ENCODE measurements at regions not wholly inside any gene's neighbourhood (a gene's known extent, or its start where the extent isn't known, plus 50 kb on each side); places are given as distances from the start of the nearest gene placed in this dataset.

- no peak for ATAC-seq (ENCODE audit: low FRiP score in 2 of 2)
- no peaks in the 10 kb centered on the region for H3K27me3 ChIP-seq
- TF ChIP-seq POLR2A (IDR thresholded peaks at IDR 0.05): no peak
- TF ChIP-seq POLR2AphosphoS5 (IDR thresholded peaks at IDR 0.05): no peak
- no peak overlapping the region for H3K4me3 ChIP-seq
- H3K9me3 ChIP-seq: no peaks in the 10 kb centered on the region
- WGBS, 2 donors: 87 to 93% methylated on average over 6 of the region's 6 CpGs
- H3K36me3 ChIP-seq: no peaks in the 10 kb centered on the region
- no peak overlapping the region for H3K27ac ChIP-seq
- no peak for DNase-seq
- H3K4me1 ChIP-seq: peaks cover 0 to 7% (median 1%) of the 10 kb centered on the region in 4 donors
Observed at GRCh38 chr18:56000041-56000440, 412.0 kb upstream of the TCF4 start.

GRCh38 chr18:55999641-56000040 is 411.6 kb upstream of the TCF4 start:
- TF ChIP-seq EP300 (IDR thresholded peaks at IDR 0.05): no peak
- TF ChIP-seq POLR2A (IDR thresholded peaks at IDR 0.05): no peak
- TF ChIP-seq POLR2AphosphoS5 (IDR thresholded peaks at IDR 0.05): no peak
- TF ChIP-seq CTCF (IDR thresholded peaks at IDR 0.05): no peak
- Histone ChIP-seq H3K4me3 (no peak overlapping the region), H3K36me3 (no peaks in the 10 kb centered on the region), H3K27ac (no peak overlapping the region), H3K9me3 (no peaks in the 10 kb centered on the region), H3K4me1 (peaks cover 0 to 7% (median 1%) of the 10 kb centered on the region in 4 donors), H3K27me3 (no peaks in the 10 kb centered on the region)
- DNase-seq (no peak), ATAC-seq (ENCODE audit: low FRiP score in 2 of 2) (no peak)
- WGBS, 2 donors: 74 to 77% methylated on average over 2 of the region's 2 CpGs

GRCh38 chr18:55998801-55999385 is 410.9 kb upstream of the TCF4 start:
- Histone ChIP-seq H3K27ac (no peak overlapping the region), H3K4me3 (no peak overlapping the region), H3K9me3 (no peaks in the 10 kb centered on the region), H3K27me3 (no peaks in the 10 kb centered on the region), H3K36me3 (no peaks in the 10 kb centered on the region), H3K4me1 (peaks cover 0 to 7% (median 1%) of the 10 kb centered on the region in 4 donors)
- no peak for ATAC-seq (ENCODE audit: low FRiP score in 2 of 2)
- no peak for TF ChIP-seq POLR2A (IDR thresholded peaks at IDR 0.05)
- TF ChIP-seq EP300 (IDR thresholded peaks at IDR 0.05): no peak
- TF ChIP-seq CTCF (IDR thresholded peaks at IDR 0.05): no peak
- TF ChIP-seq POLR2AphosphoS5 (IDR thresholded peaks at IDR 0.05): no peak
- no peak for DNase-seq
- WGBS, 2 donors: 91 to 95% methylated on average over 4 of the region's 4 CpGs

- TF ChIP-seq POLR2A (IDR thresholded peaks at IDR 0.05) (no peak), CTCF (IDR thresholded peaks at IDR 0.05) (no peak), EP300 (IDR thresholded peaks at IDR 0.05) (no peak), POLR2AphosphoS5 (IDR thresholded peaks at IDR 0.05) (no peak)
- peak in 1 of 2 donors; percentile 53 for ATAC-seq (ENCODE audit: low FRiP score in 2 of 2)
Observed at GRCh38 chr18:55998071-55998522, 410.1 kb upstream of the TCF4 start.

GRCh38 chr18:55997151-55997561 is 409.2 kb upstream of the TCF4 start:
- H3K27me3 ChIP-seq: no peaks in the 10 kb centered on the region
- H3K27ac ChIP-seq: no peak overlapping the region
- WGBS, 2 donors: 40 to 48% methylated on average over 6 of the region's 6 CpGs
- TF ChIP-seq POLR2A (IDR thresholded peaks at IDR 0.05) (no peak), EP300 (IDR thresholded peaks at IDR 0.05) (no peak), CTCF (IDR thresholded peaks at IDR 0.05) (no peak), POLR2AphosphoS5 (IDR thresholded peaks at IDR 0.05) (no peak)
- ATAC-seq (ENCODE audit: low FRiP score in 2 of 2) (peak in 1 of 2 donors; percentile 34), DNase-seq (no peak)
- H3K4me1 ChIP-seq: peaks cover 0 to 7% (median 1%) of the 10 kb centered on the region in 4 donors
- no peaks in the 10 kb centered on the region for H3K36me3 ChIP-seq
- H3K9me3 ChIP-seq: no peaks in the 10 kb centered on the region
- no peak overlapping the region for H3K4me3 ChIP-seq

More at GRCh38 chr18:55998071-55998522, 410.1 kb upstream of the TCF4 start:
- WGBS, 2 donors: 72 to 75% methylated on average over 11 of the region's 11 CpGs
- H3K4me1 ChIP-seq: peaks cover 0 to 7% (median 1%) of the 10 kb centered on the region in 4 donors
- H3K36me3 ChIP-seq: no peaks in the 10 kb centered on the region
- DNase-seq: peak in 1 of 2 donors; percentile 41
- H3K27ac ChIP-seq: no peak overlapping the region
- H3K27me3 ChIP-seq: no peaks in the 10 kb centered on the region
- no peaks in the 10 kb centered on the region for H3K9me3 ChIP-seq
- H3K4me3 ChIP-seq: peak overlapping the region in 1 of 4 donors; percentile 8
